ENCODE measurements at regions not wholly inside any gene's neighbourhood (a gene's known extent, or its start where the extent isn't known, plus 50 kb on each side); places are given as distances from the start of the nearest gene placed in this dataset.
"Not testable (repeated sequence)": the region's sequence is repeated elsewhere in the genome, so short reads cannot be mapped to it uniquely, and the experiment has no call there.

- peak; percentile 12 to 22 for DNase-seq (ENCODE audit: low read depth in 1 of 2, low spot score in 1 of 2)
Measured at GRCh38 chr18:76721207-76721996, 101.0 kb upstream of the ZNF236 start.

GRCh38 chr18:76720683-76721082 is 101.7 kb upstream of the ZNF236 start:
- no peak for DNase-seq (ENCODE audit: low read depth in 1 of 2, low spot score in 1 of 2)

- DNase-seq (ENCODE audit: low read depth in 1 of 2, low spot score in 1 of 2) = no peak
Measured at GRCh38 chr18:76715012-76715610, 107.2 kb upstream of the ZNF236 start.

DNA sequence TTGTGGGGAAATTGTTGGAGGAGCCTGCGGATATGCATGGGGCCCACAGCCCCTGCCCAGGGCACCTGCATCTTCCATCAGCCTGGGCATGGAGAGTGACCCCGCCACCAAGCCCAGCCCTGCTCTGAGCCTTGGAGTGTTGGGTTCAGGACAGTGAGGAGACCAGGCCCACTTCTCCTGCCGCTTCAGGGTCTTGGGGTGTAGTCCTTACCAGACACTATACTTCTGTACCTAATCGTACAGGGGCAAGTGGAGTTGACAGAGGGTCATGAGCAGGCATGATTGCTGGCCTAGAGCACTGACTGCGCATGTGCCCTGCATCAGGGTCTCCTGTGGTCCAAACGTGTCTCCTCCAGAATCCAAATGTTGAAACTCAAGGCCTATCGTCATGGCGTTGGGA is 108.9 kb upstream of the ZNF236 start:
- DNase-seq (ENCODE audit: low read depth in 1 of 2, low spot score in 1 of 2) = no peak

GRCh38 chr18:76712511-76713140 is 109.7 kb upstream of the ZNF236 start:
- DNase-seq (ENCODE audit: low read depth in 1 of 2, low spot score in 1 of 2) = no peak

DNA sequence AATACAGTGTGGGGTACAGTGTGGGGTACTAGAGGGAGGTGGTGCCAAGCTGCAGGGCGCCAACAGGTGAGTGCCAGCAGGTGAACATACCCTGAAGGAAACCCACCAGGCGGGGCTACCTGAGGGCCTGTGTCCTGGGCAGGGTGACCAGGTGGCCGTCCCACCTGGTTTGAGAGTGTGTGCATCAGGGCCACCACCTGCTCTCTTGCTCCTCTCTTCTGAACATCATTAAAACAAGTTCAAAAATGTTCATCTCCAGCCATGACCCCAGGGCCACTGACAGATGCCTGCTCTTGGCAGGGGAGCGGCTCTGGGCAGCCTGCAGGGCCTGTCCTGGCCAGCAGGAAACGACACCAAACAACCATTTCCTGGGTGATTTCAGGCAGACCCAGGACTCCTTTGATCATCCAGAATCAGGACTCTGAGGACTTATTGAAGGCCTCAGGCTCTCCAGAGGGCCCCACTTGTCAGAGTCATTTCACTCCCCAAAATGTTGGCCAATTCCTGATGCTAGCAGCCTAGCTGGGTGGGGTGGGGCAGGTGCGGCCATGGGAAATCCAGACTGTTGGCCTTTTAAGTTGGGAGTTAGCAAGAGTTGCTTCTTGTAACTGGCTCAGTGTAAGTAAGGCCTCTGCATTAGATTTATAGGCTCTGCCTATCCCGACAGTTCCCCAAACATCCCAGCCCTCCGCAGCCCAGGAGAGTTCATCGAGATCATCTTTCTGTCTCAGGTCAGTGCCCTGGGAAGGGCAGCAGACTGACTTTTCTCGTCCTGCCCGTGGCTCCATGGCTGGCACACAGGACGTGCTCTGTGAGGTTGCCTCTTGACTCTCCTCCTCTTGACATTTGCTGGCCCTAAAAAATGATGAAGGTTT is 111.5 kb upstream of the ZNF236 start:
- DNase-seq (ENCODE audit: low read depth in 1 of 2, low spot score in 1 of 2) = no peak

GRCh38 chr18:76709659-76710645 is 112.4 kb upstream of the ZNF236 start:
- DNase-seq (ENCODE audit: low read depth in 1 of 2, low spot score in 1 of 2) = peak; percentile 26 to 35

DNA sequence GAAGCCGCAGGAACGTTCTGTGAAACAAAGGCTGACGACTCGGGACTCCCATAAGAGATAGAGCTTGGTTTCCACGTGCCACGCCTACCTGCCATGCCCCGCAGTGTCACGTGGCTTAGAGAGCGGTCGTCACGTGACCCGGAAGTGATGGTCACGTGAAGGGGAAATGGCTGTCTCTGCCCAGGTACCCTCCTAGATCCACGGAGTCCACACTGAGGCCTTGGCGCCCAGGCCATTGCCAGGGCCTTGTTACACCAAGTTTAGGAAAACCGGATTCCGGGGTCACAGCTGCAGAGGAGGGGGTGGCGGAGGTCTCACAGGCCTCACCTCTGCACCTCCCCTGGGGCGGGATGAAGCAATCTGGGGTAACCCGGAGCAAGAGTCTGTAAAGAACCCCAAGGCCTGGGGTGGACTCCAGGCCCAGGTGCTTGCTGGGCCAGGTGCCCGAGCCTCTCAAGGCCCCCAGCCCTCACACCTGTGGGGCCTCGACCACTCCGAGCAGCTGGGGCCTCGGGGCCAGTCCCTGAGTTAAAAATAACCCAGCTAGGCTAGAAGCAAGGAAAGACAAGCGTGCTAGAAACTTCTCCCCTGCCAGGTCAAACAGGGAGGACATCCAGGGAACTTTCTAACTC is 113.5 kb upstream of the ZNF236 start:
- DNase-seq (ENCODE audit: low read depth in 1 of 2, low spot score in 1 of 2) = no peak

- DNase-seq (ENCODE audit: low read depth in 1 of 2, low spot score in 1 of 2) = no peak
Measured at GRCh38 chr18:76708071-76708721, 114.2 kb upstream of the ZNF236 start.

- DNase-seq (ENCODE audit: low read depth in 1 of 2, low spot score in 1 of 2) = no peak
Measured at GRCh38 chr18:76707534-76707933, 114.8 kb upstream of the ZNF236 start.

GRCh38 chr18:76704589-76704988 is 117.8 kb upstream of the ZNF236 start:
- not testable (repeated sequence) for DNase-seq (ENCODE audit: low read depth in 1 of 2, low spot score in 1 of 2)

GRCh38 chr18:76699923-76700322 is 122.4 kb upstream of the ZNF236 start:
- no peak for DNase-seq (ENCODE audit: low read depth in 1 of 2, low spot score in 1 of 2)

GRCh38 chr18:76697441-76697901 is 124.9 kb upstream of the ZNF236 start:
- no peak for DNase-seq (ENCODE audit: low read depth in 1 of 2, low spot score in 1 of 2)

DNA sequence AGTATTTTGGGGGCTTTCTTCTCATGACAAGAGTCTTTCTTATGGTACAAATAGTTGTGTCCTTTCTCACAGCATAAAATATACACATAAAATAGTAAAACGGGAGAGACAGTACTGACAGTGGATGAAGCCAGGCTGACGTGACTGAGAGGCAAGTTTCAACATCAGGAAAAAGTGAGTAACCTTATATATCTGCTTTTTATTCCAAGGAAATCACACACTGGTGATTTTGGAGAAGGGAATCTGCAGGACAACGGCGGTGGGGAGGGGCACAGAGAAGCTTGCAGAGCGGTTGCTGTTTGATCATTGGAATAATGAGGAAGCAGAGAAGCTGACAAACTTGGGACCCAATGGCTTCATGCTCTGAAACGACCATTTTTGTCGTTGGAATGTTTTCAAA is 130.6 kb upstream of the ZNF236 start:
- no peak for DNase-seq (ENCODE audit: low read depth in 1 of 2, low spot score in 1 of 2)

- no peak for DNase-seq (ENCODE audit: low read depth in 1 of 2, low spot score in 1 of 2)
Measured at GRCh38 chr18:76689646-76690264, 132.6 kb upstream of the ZNF236 start.

- DNase-seq (ENCODE audit: low read depth in 1 of 2, low spot score in 1 of 2) = no peak
Measured at GRCh38 chr18:76688724-76689472, 133.5 kb upstream of the ZNF236 start.

DNA sequence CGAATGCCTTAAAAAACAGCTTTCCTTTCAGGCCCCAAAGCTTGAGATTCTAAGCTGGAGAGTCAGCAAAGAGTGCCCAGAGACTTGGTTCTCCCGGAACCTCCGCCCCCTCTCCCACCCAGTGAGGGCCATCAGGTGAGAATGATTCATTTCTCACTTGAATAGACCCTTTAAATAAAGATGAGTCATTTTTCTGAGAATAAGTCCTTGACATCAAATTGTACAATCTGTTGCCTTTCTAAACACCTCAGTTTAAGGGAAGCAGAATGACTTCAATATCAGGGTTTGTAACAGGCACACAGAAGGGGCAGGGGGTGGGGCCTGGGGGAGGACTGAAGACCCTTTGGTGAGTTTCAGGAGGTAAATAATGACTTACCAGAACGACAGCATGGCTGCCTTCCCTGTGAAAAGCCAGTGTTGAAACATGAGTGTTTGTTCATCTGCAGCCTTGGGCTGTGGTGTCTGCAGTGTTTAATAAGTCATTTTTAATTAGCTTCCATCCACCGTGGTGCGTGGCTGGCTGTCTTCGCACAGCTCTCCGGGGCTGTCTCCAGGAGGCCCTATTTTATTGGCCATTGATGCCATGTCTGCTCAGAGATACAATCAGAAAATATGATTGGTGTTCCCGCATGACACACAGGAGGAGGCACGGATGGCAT is 134.9 kb upstream of the ZNF236 start:
- DNase-seq (ENCODE audit: low read depth in 1 of 2, low spot score in 1 of 2) = no peak

Data from activated T-helper 1 cell treated with anti-CD3 and anti-CD28 coated beads, Interleukin-2, amount 50 U/mL, for 16 hours (primary cell).